Body of pancreas (tissue), 4 donors: ENCODE measurements at regions not wholly inside any gene's neighbourhood (a gene's known extent, or its start where the extent isn't known, plus 50 kb on each side); places are given as distances from the start of the nearest gene placed in this dataset.
"Not testable (repeated sequence)": the region's sequence is repeated elsewhere in the genome, so short reads cannot be mapped to it uniquely, and the experiment has no call there.

Source experiments
- ATAC-seq: fragments of 150-250 bp; one replicate; pipeline ENCODE4 v1.9.1; 2016
- DNase-seq, 4 donors: peaks; one replicate each; pipeline ENCODE4 v3.0.0-alpha.2; 2019
- H3K27ac ChIP-seq, 4 donors: fragments of 200-600 bp; sonication (generic); 1 replicate in 3 of 4; 2 replicates in 1 of 4; pipeline versions ENCODE4 v1.5.1 to v1.6.1; 2016 to 2019; ENCODE audit warnings: mild to moderate bottlenecking in 1 of 4, mixed read lengths in 1 of 4, moderate library complexity in 1 of 4
- H3K27me3 ChIP-seq, 2 donors: fragments of 200-600 bp; sonication (generic); one replicate each; pipeline ENCODE4 v1.6.0; 2016; ENCODE audit warnings: mild to moderate bottlenecking in 1 of 2
- H3K36me3 ChIP-seq, 2 donors: fragments of 200-600 bp; sonication (generic); replicated peaks in 1 of 2; 2 replicates each; pipeline ENCODE4 v1.5.1; 2016; ENCODE audit warnings: low read depth in 2 of 2; ENCODE audit not compliant: insufficient read depth in 1 of 2
- H3K4me1 ChIP-seq: fragments of 200-600 bp; sonication (generic); one replicate; pipeline ENCODE4 v1.6.0; 2016
- H3K4me3 ChIP-seq, 2 donors: fragments of 200-600 bp; sonication (generic); 1 replicate in 1 of 2; 2 replicates in 1 of 2; pipeline ENCODE4 v1.5.1; 2016 to 2019
- H3K9me3 ChIP-seq, 3 donors: fragments of 200-600 bp; sonication (generic); 1 replicate in 2 of 3; 2 replicates in 1 of 3; pipeline ENCODE4 v1.5.1; 2016
- CTCF ChIP-seq, 7 experiments: fragments of 450-650 bp in 4 of 7; fragments of 200-600 bp in 3 of 7; sonication (generic) in 3 of 7; IDR thresholded peaks; one replicate each; pipeline ENCODE4 v1.5.1; 2016 to 2019; ENCODE audit warnings: antibody characterized with exemption in 7 of 7
- POLR2A ChIP-seq, 3 donors: fragments of 450-650 bp; IDR thresholded peaks; one replicate each; pipeline ENCODE4 v1.6.1; 2016; ENCODE audit warnings: antibody characterized with exemption in 3 of 3, mild to moderate bottlenecking in 2 of 3
- WGBS, 2 donors: methylation state at CpG; one replicate each; pipeline ENCODE4 v1.1.5; 2017; 5-methylcytosine and 5-hydroxymethylcytosine counted together
- intact Hi-C: fragments of 100-400 bp; cut with DNase I; formaldehyde crosslinking; loops from one replicate; pipeline ENCODE4 v1.15.1; 2023

- peaks cover 0 to 7% (median 0%) of the 10 kb centered on the region in 3 donors for H3K9me3 ChIP-seq
- DNase-seq = no peak
- no peak overlapping the region for H3K4me3 ChIP-seq
- no peak overlapping the region for H3K27ac ChIP-seq
- no peaks in the 10 kb centered on the region for H3K27me3 ChIP-seq
- TF ChIP-seq CTCF (IDR thresholded peaks at IDR 0.05) (no peak), POLR2A (IDR thresholded peaks at IDR 0.05) (no peak)
- H3K36me3 ChIP-seq = no peaks in the 10 kb centered on the region
- intact Hi-C loops = no loop called here
- no peaks in the 10 kb centered on the region for H3K4me1 ChIP-seq
- 50 to 61% methylated on average over 1 of the region's 1 CpG for WGBS, 2 donors
- no peak for ATAC-seq
Measured at GRCh38 chr5:130520211-130520610, 615.9 kb downstream of the CHSY3 start.

GRCh38 chr5:130514984-130515690 lies 610.9 kb downstream of the CHSY3 start:
- H3K4me1 ChIP-seq = no peaks in the 10 kb centered on the region
- peaks cover 0 to 7% (median 0%) of the 10 kb centered on the region in 3 donors for H3K9me3 ChIP-seq
- H3K36me3 ChIP-seq = no peaks in the 10 kb centered on the region
- H3K27me3 ChIP-seq = no peaks in the 10 kb centered on the region
- ATAC-seq (no peak), DNase-seq (no peak)
- 80 to 89% methylated on average over 2 of the region's 2 CpGs for WGBS, 2 donors
- intact Hi-C loops = no loop called here
- H3K27ac ChIP-seq = no peak overlapping the region
- TF ChIP-seq CTCF (IDR thresholded peaks at IDR 0.05) (no peak), POLR2A (IDR thresholded peaks at IDR 0.05) (no peak)
- H3K4me3 ChIP-seq = no peak overlapping the region

GRCh38 chr5:130502702-130503101 lies 598.4 kb downstream of the CHSY3 start:
- no peaks in the 10 kb centered on the region for H3K9me3 ChIP-seq
- H3K4me1 ChIP-seq = no peaks in the 10 kb centered on the region
- no peak for TF ChIP-seq CTCF (IDR thresholded peaks at IDR 0.05)
- no peak for TF ChIP-seq POLR2A (IDR thresholded peaks at IDR 0.05)
- DNase-seq (no peak), ATAC-seq (no peak)
- no peaks in the 10 kb centered on the region for H3K27me3 ChIP-seq
- intact Hi-C loops = no loop called here
- no peak overlapping the region for H3K4me3 ChIP-seq
- no peaks in the 10 kb centered on the region for H3K36me3 ChIP-seq
- H3K27ac ChIP-seq = no peak overlapping the region
- WGBS, 2 donors = 71 to 85% methylated on average over 4 of the region's 4 CpGs

GRCh38 chr5:130501151-130501865 lies 597.0 kb downstream of the CHSY3 start:
- H3K4me3 ChIP-seq = no peak overlapping the region
- DNase-seq = no peak
- TF ChIP-seq CTCF (IDR thresholded peaks at IDR 0.05) (no peak), POLR2A (IDR thresholded peaks at IDR 0.05) (no peak)
- no peaks in the 10 kb centered on the region for H3K9me3 ChIP-seq
- no peak for ATAC-seq
- WGBS, 2 donors = 13 to 27% methylated on average over 3 of the region's 3 CpGs
- no peaks in the 10 kb centered on the region for H3K4me1 ChIP-seq
- H3K27ac ChIP-seq = no peak overlapping the region
- intact Hi-C loops = no loop called here
- H3K27me3 ChIP-seq = no peaks in the 10 kb centered on the region
- no peaks in the 10 kb centered on the region for H3K36me3 ChIP-seq

- H3K27ac ChIP-seq, ATAC-seq, intact Hi-C loops, H3K4me1 ChIP-seq, H3K36me3 ChIP-seq, DNase-seq, H3K9me3 ChIP-seq, H3K27me3 ChIP-seq, H3K4me3 ChIP-seq: not testable (repeated sequence)
- 82 to 90% methylated on average over 4 of the region's 4 CpGs for WGBS, 2 donors
Measured at GRCh38 chr5:130500495-130500894, 596.2 kb downstream of the CHSY3 start.
